GM10266 (cell line): ENCODE measurements at regions not wholly inside any gene's neighbourhood (a gene's known extent, or its start where the extent isn't known, plus 50 kb on each side); places are given as distances from the start of the nearest gene placed in this dataset.

Experiments
- DNase-seq: peaks from one replicate; pipeline ENCODE4 v3.0.0; 2012; ENCODE audit errors: extremely low spot score
- CTCF ChIP-seq: IDR thresholded peaks from 2 replicates; pipeline ENCODE4 v1.5.1; 2012; ENCODE audit warnings: mild to moderate bottlenecking, low read depth; ENCODE audit not compliant: control insufficient read depth, insufficient read depth; ENCODE audit errors: missing control alignments

- TF ChIP-seq CTCF: no peak
- DNase-seq: no peak
Measured at GRCh38 chr2:67596871-67597270, 199.7 kb downstream of the ETAA1 start.

- no peak for DNase-seq
- TF ChIP-seq CTCF: no peak
Measured at GRCh38 chr2:67599561-67599960, 202.4 kb downstream of the ETAA1 start.

- no peak for TF ChIP-seq CTCF
- no peak for DNase-seq
Measured at GRCh38 chr2:67600222-67600871, 203.2 kb downstream of the ETAA1 start.

GRCh38 chr2:67600946-67601345, 203.8 kb downstream of the ETAA1 start:
- TF ChIP-seq CTCF: no peak
- no peak for DNase-seq

GRCh38 chr2:67604360-67604759, 207.2 kb downstream of the ETAA1 start:
- no peak for DNase-seq
- no peak for TF ChIP-seq CTCF

- DNase-seq: no peak
- no peak for TF ChIP-seq CTCF
Measured at GRCh38 chr2:67612576-67613042, 215.5 kb downstream of the ETAA1 start.

- TF ChIP-seq CTCF: no peak
- DNase-seq: no peak
Measured at GRCh38 chr2:67613227-67613626, 216.1 kb downstream of the ETAA1 start.
